T follicular helper cell (primary cell): ENCODE measurements at regions not wholly inside any gene's neighbourhood (a gene's known extent, or its start where the extent isn't known, plus 50 kb on each side); places are given as distances from the start of the nearest gene placed in this dataset.

ENCODE experiments used
- DNase-seq: peaks from one replicate; pipeline ENCODE4 v3.0.0-alpha.2; 2020; ENCODE audit warnings: low read depth

DNA sequence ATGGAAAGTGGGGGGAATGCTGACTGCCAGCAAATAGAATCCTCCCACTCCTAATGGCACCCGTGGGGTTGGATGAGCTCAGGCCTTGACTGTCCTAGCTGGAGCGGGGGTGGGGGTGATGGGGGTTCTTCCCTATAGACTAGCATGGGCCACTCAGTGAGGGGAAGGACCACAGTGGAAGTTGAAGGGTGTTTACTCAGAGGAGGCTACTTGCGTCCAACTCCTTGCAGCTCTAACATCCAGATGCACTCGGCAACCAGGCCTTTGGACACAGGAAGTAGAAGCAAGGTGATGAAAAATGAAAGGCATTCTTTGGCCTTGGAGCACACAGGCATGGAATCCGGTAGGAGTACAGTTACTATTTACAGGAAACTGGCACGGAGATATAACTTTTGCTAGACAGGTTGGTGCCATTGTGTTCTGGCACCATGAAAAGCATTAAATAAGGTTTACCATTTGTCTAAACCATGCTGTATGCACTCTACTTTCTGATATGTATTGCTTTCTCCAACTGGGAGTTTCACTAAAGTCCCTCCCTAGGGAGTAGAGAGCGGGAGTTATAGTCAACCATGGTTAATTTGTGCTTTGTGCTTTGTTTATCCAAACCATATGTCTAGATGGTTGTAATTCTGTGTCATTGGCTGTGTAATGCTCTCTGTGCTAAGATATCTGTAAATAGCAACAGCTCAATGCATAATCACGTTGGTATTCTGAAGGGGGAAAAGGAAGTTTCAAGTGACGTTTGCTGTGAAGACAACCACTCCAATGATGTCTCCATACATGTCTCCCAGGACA, 125.3 kb downstream of the TSHZ3 start:
- no peak for DNase-seq

DNA sequence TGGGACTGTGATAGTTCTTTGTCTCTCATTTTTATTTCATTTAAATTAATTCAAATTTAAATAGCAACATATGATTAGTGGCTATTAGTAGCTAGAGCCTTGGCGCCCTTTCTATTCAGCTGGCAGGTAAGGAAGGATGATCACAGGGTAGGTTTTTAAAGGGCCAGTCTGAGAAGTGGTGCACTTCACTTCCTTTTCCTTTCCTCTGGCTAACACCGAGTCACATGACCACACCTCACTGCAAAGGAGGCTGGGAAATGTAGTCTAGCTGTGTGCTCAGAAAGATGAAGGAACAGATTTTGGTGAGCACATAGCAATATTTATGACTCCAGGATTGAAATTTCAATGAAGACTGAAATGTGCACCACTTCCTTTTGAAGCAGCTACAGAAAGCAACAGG, 128.7 kb downstream of the TSHZ3 start:
- no peak for DNase-seq

DNA sequence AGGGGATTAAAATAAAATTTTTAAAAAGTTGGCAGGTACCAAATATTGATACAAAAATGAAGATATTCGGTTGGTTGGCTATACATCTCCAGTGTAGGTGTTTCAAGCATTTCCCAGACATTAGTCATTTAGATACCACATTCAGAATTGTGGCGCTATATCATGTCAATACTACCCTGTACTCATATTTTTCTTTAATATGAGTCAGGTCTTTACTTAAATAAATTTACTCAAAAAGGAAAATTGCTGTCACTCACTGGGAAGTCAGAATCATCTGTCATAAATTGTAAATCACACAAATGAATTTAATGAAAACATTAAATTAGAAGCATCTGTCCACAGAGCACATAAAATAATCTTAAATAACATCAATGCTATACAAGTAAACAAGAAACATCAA, 134.2 kb downstream of the TSHZ3 start:
- DNase-seq = no peak

DNA sequence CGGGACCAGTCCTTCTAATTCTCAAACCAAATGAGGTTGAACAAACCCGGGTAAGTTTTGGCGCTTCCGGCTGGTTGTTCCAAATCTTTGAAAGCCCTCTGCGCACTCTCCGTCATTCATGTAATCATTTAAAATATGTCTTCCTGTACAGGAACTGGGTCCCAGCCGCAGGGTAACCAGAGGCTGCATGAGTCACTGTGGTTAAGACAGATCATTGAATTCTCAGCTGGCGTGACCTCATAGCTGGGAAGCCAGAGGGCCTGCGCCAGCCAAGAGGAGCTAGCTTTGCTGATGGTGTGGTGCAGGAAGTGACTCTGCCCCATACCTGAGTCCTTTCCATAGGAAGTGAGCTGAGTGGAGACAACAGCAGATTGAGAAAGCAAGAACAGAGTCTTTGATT, 135.2 kb downstream of the TSHZ3 start:
- peak; percentile 81 for DNase-seq

DNA sequence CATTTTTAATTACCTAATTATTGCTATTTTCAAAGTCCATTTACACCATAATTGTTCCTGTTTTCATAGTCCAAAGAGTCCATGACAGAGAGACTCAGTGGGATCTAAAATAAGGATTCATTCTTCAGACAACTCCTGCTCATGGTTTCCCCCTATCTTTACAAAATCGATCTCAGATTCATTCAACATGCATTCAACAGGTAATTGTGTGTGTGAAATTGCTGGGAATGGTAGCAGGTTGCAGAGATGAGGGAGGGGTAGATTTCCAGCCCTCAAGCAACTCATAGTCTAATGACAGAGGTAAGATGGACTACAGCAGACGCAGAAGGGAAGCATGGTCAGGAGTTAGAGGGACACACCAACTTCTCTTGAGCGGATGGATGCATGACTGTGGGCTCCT, 138.1 kb downstream of the TSHZ3 start:
- no peak for DNase-seq

DNA sequence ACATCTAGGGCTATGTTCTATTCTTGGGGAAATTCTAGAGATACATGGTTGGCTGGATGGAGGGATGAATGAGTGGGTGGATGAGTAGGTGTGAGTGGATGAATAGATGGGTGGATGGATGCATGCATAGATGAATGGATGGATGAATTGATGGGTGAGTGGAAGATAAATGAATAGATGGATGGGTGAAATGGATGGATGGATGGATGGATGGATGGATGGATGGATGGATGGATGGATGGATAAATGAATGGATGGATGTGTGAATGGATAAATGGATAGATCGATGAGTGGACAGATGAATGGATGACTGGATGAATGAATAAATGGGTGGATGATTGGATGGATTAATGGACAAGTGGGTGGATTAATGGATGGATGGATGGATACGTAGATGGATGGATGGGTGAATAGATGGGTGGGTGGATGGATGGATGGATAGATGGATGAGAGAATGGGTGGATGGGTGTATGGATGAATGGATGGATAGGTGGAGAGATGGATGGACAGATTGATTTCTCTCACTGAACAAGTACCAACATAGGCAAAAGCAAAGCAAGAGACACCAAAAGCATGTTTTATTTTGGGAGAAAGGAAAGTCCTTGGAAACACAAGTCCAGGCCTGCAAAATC, 143.2 kb downstream of the TSHZ3 start:
- no peak for DNase-seq

DNA sequence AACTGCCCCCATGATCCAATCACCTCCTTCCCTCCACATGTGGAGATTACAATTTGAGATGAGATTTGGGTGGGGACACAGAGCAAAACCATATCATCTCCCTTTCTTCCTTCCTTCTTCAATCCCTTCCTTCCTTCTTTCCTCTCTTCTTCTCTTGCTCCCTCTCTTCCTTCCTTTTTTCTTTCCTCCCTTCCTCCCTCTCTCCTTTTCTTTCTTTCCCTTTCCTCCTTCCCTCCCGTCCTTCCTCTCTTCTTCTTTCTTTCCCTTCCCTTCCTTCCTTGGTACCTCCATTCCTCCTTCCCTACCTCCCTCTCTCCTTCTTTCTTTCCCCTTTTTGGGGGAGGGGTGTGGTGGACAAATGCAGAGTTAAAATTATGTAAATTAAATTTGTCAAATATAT, 145.1 kb downstream of the TSHZ3 start:
- no peak for DNase-seq

DNA sequence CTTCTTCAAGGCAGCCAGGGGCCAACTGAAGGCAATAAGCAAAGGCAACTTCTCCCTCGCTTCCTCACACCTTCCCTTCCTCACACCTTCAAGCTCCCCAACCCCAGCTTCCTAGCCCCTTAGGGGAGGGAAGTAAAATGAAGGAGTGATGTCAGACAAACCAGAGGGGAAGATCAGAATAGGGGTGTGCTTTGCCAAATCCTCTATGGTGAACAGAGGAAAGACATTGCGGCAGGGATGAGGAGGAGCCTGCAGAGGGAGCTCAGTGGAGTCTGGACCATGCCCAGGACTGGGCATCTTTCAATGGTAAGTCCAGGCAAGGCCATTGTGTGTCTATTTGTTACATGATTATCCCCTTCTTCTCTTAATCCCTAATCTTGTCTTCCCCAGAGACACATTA, 164.0 kb downstream of the TSHZ3 start:
- no peak for DNase-seq

DNA sequence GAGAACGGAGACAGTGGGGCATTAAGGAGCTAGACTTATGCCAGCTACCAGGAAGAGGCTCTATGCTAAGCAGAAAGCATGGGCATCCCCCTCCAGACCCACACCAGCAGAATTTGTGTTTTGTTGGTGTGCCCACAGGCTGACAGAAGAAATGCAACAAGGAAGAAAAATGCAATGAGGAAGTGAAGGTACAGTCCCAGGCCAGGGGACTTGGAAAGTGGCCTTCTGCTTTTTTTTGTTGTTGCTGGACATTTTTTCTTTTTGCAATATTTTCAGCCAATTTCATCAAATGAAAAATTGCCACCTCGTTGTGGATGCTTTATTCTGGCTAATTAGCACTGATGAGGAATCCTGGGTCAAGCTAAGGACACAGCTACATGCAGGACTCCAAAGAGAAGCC, 167.7 kb downstream of the TSHZ3 start:
- no peak for DNase-seq

DNA sequence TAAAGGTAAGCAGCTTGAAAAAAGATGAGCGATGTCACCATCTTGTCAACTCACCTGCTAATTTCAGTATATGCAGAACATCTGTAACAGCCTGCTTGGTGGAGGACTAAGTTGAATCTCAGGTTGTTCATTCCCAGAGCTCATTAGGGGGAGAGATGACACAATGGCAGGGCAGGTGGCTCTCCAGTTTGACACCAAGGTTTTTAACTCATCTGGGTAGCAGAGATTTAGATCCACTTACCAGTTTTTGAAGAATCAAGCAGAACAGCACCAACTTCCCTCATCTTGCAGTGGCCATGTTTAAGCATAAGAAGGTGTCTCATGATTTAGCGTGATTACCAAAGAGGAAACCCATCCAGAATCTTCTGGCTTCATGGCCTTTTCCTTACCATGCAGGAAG, 168.3 kb downstream of the TSHZ3 start:
- no peak for DNase-seq

DNA sequence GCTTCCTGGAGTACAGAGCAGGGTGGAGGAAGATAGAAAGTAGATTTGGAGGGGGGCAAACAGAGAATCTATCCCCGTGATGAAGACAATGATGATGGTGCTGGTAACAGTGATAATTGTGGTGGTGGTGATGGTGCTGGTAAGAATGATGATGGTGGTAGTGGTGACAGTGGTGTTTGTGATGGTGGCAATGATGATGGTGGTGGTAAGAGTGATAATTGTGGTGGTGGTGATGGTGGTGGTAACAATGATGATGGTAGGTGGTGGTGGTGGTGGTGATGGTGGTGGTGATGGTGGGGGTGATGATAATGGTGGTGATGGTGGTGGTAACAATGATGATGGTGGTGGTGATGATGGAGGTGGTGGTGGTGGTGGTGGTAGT, 169.8 kb downstream of the TSHZ3 start:
- no peak for DNase-seq

DNA sequence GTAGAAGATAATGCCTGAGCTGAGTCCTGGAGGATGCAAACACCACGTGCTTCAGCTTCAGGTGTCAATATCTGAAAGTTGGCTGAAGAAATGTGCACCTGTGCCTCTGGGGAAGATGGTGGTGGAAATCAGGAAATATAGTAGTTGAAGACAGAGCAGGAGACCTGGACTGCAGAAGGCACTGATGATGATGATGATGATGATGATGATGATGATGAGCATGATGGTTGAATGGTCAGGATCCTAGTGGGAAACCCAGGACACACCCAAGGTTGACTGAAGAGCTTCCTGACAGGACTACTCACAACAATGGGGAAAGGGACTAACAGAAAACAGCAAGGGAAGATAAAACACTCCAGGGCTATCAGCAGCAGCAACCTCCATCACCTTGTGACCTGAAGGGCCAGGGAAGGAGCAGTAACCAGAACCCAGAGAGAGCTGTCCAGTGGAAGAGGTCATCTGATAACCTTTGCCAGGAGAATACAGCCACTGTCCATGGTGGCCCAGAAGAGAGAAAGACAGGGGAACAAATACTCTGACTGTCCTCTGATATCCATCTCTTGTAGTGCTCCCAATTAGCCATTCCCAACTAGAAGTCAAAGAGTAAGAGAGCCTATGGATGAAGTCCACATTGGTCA, 170.3 kb downstream of the TSHZ3 start:
- no peak for DNase-seq

DNA sequence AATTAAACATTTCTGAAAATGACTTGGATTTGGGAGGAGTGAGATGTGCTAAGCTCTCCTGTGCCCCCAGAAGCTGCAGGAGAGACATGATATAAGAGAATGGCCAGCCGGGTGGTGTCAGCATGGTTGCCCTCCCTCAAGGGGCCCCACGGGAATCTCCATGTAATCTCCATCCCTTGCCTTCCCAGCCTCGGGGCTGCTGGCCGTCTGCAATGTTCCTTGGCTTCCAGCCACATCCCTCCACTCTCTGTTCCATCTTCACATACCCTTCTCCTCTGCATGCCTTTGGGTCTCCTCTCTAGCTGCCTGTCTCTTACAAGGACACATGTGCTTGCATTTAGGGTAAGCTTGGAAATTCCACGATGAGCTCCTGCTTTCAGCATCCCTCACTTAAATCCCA, 172.0 kb downstream of the TSHZ3 start:
- no peak for DNase-seq

DNA sequence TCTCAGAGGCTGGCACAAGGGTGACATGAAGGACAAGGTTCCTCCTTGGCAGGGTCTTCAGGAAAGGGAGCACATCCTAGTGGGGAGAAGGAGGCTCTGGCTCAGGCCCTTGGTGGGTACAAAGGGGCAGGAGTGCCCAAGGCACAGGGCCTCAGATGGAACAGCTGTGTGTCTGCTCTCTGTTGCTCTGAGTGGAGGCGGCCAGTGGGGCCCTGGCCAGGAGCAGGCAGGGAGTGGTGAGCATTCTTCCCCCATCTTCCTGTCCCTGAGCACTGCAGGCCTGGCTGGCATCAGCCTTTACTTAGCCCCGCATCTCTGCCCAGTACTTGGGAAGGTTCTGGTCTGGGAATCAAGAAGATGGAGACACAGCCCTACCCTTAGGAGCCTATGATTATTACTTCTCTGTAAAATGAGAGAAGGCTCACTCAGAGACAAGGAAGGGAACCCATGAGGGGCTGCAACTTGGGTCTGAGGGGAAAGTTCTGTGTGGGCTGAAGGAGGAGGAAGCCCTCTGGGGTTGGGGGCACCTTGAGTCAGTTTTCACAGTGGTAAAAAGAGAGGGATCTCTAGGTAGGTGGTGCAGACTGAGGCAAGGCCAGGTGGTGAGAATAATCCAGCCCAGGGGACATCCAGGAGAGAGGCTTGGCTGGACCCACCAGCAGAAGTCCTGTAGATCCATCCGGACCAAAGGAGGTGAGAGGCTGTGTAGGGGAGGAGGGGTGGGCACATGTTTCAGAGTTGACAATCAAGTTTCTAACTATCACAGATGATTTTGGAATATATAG, 173.5 kb downstream of the TSHZ3 start:
- no peak for DNase-seq

DNA sequence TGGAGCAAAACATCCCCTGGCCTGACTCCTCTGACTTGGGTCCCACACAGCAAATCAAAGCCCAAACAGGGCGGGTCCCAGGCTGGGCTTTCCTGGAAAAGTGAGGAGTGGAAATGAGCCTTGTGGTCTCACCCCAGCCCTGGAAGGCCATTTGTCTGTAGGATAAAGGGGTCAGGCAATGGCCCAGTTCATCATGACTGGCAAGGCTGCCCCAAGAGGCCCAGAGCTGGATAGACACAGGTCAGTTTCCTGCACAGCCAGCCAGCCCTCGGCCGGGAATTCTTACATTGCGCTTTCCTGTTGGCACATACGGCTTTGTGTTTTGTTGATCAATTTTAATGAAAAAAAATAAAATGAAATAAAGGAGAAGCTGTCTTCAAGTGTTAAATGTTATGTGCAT, 174.3 kb downstream of the TSHZ3 start:
- no peak for DNase-seq

DNA sequence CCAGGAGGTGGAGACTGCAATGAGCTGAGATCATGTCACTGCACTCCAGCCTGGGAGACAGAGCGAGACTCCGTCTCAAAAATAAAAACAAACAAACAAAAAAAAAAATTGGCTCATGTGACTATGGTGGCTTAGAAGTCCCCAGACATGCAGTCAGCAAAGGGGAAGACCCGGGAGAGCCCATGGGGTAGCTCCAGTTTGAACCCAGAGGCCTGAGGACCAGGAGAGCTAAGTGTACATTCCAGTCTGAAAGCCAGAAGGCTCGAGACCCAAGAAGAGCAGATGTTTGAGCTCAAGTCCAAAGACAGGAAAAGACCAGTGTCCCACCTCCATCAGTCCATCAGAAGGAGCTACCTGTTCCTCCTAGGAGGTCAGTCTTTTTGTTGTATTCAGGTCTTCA, 175.2 kb downstream of the TSHZ3 start:
- no peak for DNase-seq

DNA sequence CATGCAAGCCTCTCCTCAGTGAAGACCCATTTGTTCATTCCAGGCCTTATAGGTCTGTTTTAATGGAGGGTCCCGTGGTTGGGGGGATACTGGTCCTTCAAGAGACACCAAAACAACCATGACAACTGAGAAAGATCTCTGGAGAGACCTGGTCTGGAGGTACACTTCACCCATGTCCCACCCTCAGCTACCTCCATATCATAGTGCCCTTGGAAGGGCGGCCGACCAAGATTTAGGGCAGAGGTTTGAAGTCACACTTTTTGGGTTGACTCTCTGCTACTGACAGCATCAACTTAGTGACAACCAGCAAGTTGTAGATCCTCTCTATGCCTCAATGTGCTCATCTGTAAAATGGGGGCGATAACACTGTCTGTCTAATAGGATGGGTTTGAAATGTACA, 177.3 kb downstream of the TSHZ3 start:
- no peak for DNase-seq

DNA sequence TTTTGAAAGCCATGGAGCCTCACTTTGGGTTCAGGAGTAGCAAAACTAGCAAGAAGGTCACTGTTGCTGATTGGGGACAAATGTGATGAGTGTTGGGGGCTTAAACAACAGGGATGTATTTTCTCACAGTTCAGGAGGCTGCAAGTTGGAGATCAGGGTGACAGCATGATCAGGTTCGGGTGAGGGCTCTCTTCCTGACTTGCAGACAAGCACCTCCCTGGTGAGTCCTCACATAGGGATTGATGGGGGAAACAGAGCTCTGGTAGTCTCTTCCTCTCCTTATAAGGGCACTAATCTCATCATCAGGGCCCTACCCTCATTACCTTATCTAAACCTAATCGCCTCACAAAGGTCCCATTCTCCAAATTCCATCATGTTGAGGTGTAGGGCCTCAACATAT, 179.2 kb downstream of the TSHZ3 start:
- no peak for DNase-seq

DNA sequence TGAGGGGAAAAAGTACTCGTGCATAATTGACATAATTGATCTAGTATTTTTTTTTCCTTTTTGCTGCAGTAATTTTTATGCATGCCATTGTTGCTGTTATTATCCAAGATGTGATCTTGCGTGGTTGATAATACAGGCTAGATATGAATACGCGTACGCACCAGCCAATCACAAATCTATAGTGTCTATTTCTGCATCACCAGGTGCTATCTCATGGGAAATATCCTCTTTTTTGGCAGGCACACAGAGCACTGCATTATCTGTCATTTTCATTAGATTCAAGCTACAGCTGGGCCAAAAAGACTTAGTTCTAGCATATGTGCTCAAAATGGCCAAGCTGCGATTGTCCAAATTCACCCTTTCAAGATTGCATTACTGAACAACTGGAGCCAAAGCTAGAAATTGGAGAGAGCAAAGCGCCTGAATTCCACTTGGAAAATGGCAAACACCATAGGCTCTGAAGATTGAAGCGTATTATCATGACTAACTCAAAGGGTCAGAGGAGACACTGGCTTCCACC, 181.1 kb downstream of the TSHZ3 start:
- no peak for DNase-seq

DNA sequence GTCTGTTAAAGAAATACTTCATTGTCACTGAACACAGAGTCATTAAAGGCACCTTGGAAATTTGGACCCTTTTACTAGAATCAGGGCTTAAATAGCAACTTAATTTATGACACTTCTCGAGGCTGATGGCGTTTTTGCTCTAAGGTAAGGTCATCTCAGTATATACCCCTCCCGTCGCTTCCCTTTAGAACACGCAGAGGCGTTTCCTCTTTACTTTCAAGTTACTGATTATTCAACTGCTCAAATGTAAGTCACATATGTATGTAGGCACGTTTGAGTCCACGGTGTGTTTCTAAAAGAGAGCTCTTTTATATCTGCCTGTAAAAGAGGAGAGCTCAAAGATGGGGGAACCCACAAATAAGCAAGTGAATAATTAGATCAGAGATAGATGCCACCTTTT, 181.5 kb downstream of the TSHZ3 start:
- DNase-seq = no peak

DNA sequence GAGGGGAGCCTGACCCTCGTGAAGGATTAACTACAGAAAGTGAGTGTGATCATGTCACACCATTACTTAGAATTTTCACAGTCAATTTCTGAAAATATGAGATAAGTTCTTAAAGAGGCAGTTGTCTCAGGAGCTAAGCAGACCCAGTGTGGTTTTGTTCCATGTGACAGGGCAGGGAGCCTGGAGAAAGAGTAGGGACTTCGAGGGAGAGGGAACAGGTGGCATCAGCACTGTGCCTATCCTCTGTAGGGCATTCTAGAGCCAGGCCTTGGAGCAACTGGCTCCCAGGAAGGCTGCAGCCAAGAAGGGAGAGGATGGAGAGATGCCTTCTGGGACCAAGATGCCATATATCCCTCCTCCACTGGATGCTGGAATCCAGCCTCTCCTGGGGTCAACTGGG, 183.0 kb downstream of the TSHZ3 start:
- no peak for DNase-seq

DNA sequence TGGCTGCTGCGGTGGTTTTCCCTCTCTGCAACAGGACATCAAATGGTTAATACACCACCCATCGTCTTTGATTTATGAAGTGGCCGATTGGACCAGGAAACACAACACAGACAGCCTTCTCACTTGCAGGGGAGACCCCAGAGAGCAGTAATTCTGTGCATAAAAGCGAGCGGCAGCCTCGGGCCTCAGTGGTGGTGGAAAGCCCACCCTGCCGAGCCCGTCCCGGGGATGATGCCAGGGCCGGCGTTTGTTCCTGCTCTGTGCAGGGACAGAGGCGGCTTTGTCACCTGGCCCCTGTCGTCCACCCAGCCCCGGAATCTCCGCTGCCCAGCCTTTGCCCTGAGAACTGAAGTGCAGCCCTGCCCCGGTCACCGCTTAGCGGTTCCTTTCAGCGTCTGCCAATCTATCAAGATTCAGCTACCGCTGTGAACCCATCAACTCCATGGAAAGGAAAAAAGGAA, 184.4 kb downstream of the TSHZ3 start:
- no peak for DNase-seq
